Sigmoid colon (tissue), 4 donors: ENCODE measurements at regions not wholly inside any gene's neighbourhood (a gene's known extent, or its start where the extent isn't known, plus 50 kb on each side); places are given as distances from the start of the nearest gene placed in this dataset.

Source experiments
- EP300 ChIP-seq, 4 donors: sonication (generic); formaldehyde crosslinking; IDR thresholded peaks; one replicate each; pipeline ENCODE4 v1.6.1; 2017; ENCODE audit warnings: antibody characterized with exemption in 4 of 4
- POLR2A ChIP-seq, 2 donors: fragments of 450-650 bp; IDR thresholded peaks; one replicate each; pipeline ENCODE4 v1.6.1; 2016; ENCODE audit warnings: antibody characterized with exemption in 2 of 2, mild to moderate bottlenecking in 2 of 2, moderate library complexity in 2 of 2
- TF ChIP-seq, protein P1 (sequence below), 4 experiments: fragments of 450-650 bp in 3 of 4; fragments of 200-600 bp in 1 of 4; IDR thresholded peaks; one replicate each; pipeline ENCODE4 v1.5.1; 2016 to 2019; ENCODE audit warnings: antibody characterized with exemption in 4 of 4, mild to moderate bottlenecking in 3 of 4, moderate library complexity in 2 of 4

GRCh38 chr9:12413986-12414385, 279.2 kb upstream of the TYRP1 start:
- no peak for TF ChIP-seq POLR2A (IDR thresholded peaks at IDR 0.05)
- TF ChIP-seq, protein P1, sequence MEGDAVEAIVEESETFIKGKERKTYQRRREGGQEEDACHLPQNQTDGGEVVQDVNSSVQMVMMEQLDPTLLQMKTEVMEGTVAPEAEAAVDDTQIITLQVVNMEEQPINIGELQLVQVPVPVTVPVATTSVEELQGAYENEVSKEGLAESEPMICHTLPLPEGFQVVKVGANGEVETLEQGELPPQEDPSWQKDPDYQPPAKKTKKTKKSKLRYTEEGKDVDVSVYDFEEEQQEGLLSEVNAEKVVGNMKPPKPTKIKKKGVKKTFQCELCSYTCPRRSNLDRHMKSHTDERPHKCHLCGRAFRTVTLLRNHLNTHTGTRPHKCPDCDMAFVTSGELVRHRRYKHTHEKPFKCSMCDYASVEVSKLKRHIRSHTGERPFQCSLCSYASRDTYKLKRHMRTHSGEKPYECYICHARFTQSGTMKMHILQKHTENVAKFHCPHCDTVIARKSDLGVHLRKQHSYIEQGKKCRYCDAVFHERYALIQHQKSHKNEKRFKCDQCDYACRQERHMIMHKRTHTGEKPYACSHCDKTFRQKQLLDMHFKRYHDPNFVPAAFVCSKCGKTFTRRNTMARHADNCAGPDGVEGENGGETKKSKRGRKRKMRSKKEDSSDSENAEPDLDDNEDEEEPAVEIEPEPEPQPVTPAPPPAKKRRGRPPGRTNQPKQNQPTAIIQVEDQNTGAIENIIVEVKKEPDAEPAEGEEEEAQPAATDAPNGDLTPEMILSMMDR (IDR thresholded peaks at IDR 0.05), result no peak
- no peak for TF ChIP-seq EP300 (IDR thresholded peaks at IDR 0.05)
